SU-DHL-6 (cell line): ENCODE measurements at regions not wholly inside any gene's neighbourhood (a gene's known extent, or its start where the extent isn't known, plus 50 kb on each side); places are given as distances from the start of the nearest gene placed in this dataset.

ENCODE experiments used
- EZH2phosphoT487 ChIP-seq: fragments of 200-600 bp; sonication (generic), shearing (Covaris generic); conservative IDR thresholded peaks from 2 replicates; pipeline ENCODE4 v1.6.1; 2018; ENCODE audit warnings: mild to moderate bottlenecking, antibody characterized with exemption, low read length, moderate library complexity, mixed read lengths
- TF ChIP-seq, protein P1 (sequence below): fragments of 200-600 bp; sonication (generic); IDR thresholded peaks from one replicate; pipeline ENCODE4 v1.5.1; 2017; ENCODE audit warnings: antibody characterized with exemption, mild to moderate bottlenecking, low read length, moderate library complexity; ENCODE audit not compliant: insufficient read depth, poor library complexity, severe bottlenecking

DNA sequence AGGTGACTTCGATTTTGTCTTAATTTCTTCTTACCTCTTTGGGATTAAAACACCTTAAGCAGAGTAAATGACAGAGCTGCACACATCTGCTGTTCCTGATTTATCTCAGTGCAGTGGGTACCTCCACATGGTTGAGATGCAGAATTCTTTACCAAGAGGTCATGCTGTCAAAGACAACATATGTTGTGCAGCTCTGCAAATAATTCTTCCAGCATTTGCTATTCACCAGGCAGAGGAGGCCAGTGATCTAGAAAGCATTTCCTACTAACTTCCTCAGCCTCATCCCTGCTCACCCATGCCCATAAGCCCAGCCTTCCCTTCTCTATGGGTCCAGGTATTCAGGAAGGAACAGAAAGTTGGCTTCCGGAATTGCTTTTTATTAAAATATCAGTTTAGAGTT is 109.3 kb downstream of the THBS2 start:
- TF ChIP-seq, protein P1, sequence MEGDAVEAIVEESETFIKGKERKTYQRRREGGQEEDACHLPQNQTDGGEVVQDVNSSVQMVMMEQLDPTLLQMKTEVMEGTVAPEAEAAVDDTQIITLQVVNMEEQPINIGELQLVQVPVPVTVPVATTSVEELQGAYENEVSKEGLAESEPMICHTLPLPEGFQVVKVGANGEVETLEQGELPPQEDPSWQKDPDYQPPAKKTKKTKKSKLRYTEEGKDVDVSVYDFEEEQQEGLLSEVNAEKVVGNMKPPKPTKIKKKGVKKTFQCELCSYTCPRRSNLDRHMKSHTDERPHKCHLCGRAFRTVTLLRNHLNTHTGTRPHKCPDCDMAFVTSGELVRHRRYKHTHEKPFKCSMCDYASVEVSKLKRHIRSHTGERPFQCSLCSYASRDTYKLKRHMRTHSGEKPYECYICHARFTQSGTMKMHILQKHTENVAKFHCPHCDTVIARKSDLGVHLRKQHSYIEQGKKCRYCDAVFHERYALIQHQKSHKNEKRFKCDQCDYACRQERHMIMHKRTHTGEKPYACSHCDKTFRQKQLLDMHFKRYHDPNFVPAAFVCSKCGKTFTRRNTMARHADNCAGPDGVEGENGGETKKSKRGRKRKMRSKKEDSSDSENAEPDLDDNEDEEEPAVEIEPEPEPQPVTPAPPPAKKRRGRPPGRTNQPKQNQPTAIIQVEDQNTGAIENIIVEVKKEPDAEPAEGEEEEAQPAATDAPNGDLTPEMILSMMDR, result no peak
- TF ChIP-seq EZH2phosphoT487, result no peak
